GM12872 (cell line): ENCODE measurements at regions not wholly inside any gene's neighbourhood (a gene's known extent, or its start where the extent isn't known, plus 50 kb on each side); places are given as distances from the start of the nearest gene placed in this dataset.

Experiments
- CTCF ChIP-seq: IDR thresholded peaks from 3 replicates; pipeline ENCODE4 v1.5.1; 2011; ENCODE audit warnings: low read depth, mild to moderate bottlenecking, low read length, moderate library complexity; ENCODE audit not compliant: insufficient read depth

- TF ChIP-seq CTCF = no peak
These were observed 86.4 kb downstream of the MICALL2 start for GRCh38 chr7:1372671-1373379.

GRCh38 chr7:1377111-1377909 is 82.0 kb downstream of the MICALL2 start:
- no peak for TF ChIP-seq CTCF

GRCh38 chr7:1378610-1379601 is 80.4 kb downstream of the MICALL2 start:
- no peak for TF ChIP-seq CTCF

GRCh38 chr7:1380231-1380815 is 78.9 kb downstream of the MICALL2 start:
- TF ChIP-seq CTCF = no peak

GRCh38 chr7:1380821-1381580 is 78.3 kb downstream of the MICALL2 start:
- no peak for TF ChIP-seq CTCF

GRCh38 chr7:1382553-1383397 is 76.5 kb downstream of the MICALL2 start:
- TF ChIP-seq CTCF = no peak
